ENCODE measurements at regions not wholly inside any gene's neighbourhood (a gene's known extent, or its start where the extent isn't known, plus 50 kb on each side); places are given as distances from the start of the nearest gene placed in this dataset.

DNA sequence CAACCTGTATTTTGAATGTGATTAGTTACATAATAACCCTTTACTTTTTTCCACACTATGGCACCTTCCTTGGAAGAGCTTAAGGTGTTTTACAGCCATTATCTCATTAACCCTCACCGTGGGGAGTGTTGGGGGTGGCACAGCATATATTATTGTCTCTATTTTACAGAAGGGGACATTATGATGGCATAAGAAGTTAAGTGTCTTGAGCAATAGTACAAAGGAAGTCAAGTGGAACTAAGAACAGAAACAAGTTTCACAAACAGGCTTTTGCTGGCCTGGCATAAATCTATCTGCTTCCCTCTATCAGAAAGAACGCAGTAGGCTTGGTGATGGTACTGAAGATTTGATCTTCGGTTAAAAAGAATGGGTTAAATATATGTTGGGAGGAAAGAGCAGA lies 169.7 kb upstream of the OTX2 start:
- TF ChIP-seq POLR2AphosphoS5 (IDR thresholded peaks at IDR 0.05; ENCODE audit: low read depth, low read length) (no peak), SIN3A (IDR thresholded peaks at IDR 0.05; ENCODE audit: borderline replicate concordance, insufficient read depth, low read depth, low read length) (no peak)
- TF ChIP-seq, protein P1, sequence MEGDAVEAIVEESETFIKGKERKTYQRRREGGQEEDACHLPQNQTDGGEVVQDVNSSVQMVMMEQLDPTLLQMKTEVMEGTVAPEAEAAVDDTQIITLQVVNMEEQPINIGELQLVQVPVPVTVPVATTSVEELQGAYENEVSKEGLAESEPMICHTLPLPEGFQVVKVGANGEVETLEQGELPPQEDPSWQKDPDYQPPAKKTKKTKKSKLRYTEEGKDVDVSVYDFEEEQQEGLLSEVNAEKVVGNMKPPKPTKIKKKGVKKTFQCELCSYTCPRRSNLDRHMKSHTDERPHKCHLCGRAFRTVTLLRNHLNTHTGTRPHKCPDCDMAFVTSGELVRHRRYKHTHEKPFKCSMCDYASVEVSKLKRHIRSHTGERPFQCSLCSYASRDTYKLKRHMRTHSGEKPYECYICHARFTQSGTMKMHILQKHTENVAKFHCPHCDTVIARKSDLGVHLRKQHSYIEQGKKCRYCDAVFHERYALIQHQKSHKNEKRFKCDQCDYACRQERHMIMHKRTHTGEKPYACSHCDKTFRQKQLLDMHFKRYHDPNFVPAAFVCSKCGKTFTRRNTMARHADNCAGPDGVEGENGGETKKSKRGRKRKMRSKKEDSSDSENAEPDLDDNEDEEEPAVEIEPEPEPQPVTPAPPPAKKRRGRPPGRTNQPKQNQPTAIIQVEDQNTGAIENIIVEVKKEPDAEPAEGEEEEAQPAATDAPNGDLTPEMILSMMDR (IDR thresholded peaks at IDR 0.05): no peak
- TF ChIP-seq, protein P2, sequence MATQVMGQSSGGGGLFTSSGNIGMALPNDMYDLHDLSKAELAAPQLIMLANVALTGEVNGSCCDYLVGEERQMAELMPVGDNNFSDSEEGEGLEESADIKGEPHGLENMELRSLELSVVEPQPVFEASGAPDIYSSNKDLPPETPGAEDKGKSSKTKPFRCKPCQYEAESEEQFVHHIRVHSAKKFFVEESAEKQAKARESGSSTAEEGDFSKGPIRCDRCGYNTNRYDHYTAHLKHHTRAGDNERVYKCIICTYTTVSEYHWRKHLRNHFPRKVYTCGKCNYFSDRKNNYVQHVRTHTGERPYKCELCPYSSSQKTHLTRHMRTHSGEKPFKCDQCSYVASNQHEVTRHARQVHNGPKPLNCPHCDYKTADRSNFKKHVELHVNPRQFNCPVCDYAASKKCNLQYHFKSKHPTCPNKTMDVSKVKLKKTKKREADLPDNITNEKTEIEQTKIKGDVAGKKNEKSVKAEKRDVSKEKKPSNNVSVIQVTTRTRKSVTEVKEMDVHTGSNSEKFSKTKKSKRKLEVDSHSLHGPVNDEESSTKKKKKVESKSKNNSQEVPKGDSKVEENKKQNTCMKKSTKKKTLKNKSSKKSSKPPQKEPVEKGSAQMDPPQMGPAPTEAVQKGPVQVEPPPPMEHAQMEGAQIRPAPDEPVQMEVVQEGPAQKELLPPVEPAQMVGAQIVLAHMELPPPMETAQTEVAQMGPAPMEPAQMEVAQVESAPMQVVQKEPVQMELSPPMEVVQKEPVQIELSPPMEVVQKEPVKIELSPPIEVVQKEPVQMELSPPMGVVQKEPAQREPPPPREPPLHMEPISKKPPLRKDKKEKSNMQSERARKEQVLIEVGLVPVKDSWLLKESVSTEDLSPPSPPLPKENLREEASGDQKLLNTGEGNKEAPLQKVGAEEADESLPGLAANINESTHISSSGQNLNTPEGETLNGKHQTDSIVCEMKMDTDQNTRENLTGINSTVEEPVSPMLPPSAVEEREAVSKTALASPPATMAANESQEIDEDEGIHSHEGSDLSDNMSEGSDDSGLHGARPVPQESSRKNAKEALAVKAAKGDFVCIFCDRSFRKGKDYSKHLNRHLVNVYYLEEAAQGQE (IDR thresholded peaks at IDR 0.05; ENCODE audit: insufficient read depth in 1 of 2, low read depth in 2 of 2, low read length in 1 of 2): no peak
